ENCODE measurements at regions not wholly inside any gene's neighbourhood (a gene's known extent, or its start where the extent isn't known, plus 50 kb on each side); places are given as distances from the start of the nearest gene placed in this dataset.
"Not testable (repeated sequence)": the region's sequence is repeated elsewhere in the genome, so short reads cannot be mapped to it uniquely, and the experiment has no call there.

- not testable (repeated sequence) for DNase-seq (ENCODE audit: low read depth, low spot score)
Measured at GRCh38 chr10:42533866-42534265, 104.5 kb downstream of the ZNF33B start.

DNA sequence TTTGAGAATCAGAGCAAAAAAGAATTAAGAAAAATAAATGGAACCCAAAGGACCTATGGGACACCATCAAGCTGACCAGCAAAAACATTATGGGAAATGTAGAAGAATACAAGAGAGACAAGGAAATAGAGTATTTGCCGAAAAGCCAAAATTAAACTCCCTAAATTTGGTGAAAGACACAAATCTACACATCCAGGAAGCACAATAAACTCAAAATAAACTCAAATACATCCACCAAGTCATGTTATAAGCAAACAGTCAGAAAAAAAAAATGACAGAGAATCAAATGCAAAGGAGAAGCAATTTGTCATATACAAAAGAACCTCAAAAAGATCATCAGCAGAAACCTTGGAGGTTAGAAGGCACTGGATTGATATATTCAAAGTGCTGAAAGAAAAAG is 105.4 kb downstream of the ZNF33B start:
- no peak for DNase-seq (ENCODE audit: low read depth, low spot score)

DNA sequence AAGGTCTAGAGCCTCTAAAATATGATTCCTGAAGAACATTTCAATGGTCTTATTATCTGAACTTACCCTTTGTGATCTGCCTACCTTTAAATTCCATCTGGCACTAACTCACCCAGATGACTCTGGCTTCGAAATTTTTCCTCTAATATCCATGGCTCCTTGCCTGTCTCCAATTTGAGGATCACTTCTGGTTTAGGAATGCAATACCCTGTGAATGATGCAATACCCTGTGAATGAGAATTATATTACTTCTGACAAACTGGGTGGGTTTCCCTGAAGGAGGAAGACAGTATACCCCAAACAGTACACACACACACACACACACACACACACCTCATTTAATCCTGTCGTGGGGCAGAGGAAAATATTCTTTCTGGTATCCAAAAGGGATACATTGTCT is 115.3 kb downstream of the ZNF33B start:
- DNase-seq (ENCODE audit: low read depth, low spot score) = no peak

DNA sequence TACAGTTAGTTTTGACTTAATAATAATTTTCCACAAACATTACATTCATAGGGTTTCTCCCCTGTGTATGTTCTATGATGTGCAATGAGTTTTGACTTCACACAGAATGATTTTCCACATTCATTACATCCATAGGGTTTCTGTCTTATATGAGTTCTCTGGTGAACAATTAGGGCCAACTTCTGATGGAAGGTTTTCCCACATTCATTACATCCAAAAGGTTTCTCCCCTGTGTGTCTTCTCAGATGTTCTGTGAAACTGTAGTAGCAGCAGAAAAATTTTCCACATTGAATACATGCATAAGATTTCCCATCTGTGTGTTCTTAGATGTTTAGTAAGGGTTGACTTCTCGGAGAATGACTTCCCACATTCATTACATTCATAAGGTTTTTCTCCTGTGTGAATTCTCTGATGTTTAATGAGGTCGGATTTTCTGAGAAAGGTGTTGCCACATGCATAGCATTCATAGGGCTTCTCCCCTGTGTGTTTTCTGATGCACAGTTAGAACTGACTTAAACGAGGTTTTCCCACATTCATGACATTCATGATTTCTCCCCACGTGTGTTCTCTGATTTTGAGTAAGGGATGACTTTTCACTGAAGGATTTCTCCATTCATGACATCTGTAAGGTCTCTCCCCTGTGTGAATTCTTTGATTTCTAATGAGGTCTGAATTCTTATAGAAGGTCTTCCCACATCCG is 118.5 kb downstream of the ZNF33B start:
- DNase-seq (ENCODE audit: low read depth, low spot score) = no peak

GRCh38 chr10:42519079-42519478 is 119.3 kb downstream of the ZNF33B start:
- no peak for DNase-seq (ENCODE audit: low read depth, low spot score)

DNA sequence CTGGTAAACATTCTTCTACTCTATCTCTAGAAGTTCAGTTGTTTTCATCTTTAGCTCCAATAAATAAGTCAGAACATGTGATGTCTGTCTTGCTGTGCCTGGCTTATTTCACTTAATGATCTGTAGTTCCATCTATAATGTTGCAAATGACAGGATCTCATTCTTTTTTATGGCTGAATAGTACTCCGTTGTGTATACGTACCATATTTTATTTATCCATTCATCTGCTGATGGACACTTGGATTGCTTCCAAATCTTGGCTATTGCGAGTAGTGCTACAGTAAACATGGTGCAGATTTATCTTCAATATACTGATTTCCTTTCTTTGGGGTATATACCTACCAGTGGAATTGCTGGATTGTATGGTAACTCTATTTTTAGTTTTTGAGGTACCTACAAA is 124.4 kb downstream of the ZNF33B start:
- DNase-seq (ENCODE audit: low read depth, low spot score) = no peak

DNA sequence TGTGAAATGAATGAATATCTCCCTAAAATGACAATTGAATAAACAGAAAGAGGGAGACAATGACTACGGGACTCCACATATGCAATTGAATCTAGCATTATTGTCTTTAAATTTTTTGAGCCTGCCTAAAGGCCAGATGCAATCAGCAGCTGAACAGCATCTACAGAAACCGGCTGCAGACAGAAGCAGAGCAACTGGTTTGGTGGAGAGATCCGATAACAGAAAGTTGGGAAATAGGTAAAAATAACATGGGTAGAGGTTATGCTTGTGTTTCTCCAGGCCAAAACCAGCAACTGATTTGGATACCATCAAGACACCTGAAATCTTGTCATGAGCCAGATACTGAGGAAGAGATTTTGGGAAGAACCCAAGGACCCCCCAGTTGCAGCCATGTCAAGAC is 146.6 kb downstream of the ZNF33B start:
- DNase-seq (ENCODE audit: low read depth, low spot score) = no peak

DNA sequence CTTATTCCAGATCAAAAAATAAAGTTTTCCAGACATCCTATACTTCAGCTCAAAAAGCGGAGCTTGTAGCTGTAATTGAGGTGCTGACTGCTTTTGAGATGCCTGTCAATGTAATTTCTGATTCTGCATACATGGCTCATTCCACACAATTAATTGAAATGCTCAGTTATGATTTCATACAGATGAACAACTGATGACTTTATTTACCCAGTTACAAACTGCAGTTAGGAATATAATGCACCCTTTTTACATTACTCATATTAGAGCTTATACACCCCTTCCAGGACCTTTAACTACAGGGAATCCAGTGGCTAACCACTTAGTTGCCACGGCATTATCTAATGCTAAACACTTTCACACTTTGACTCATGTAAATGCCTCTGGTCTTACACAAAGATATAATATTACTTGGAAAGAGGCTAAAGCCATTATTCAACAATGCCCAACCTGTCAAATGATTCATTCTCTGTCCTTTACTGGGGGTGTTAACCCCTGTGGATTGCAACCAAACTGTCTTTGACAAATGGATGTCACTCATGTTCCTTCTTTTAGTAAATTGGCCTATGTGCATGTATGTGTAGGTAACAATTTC is 147.3 kb downstream of the ZNF33B start:
- DNase-seq (ENCODE audit: low read depth, low spot score) = no peak

DNA sequence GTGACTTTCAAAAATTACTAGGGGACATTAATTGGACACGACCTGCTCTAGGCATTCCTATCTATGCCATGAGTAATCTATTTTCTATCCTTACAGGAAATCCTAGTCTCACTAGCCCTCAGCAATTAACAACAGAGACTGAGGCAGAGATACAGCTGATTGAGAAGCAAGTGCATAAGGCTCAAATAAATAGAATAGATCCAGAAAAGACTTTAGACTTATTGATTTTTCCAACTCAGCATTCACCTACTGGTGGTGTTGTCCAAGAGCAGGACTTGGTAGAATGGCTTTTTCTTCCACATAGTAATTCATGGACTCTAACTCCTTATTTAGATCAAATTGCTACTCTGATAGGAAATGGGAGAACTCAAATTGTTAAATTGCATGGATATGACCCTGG is 148.0 kb downstream of the ZNF33B start:
- DNase-seq (ENCODE audit: low read depth, low spot score) = no peak

DNA sequence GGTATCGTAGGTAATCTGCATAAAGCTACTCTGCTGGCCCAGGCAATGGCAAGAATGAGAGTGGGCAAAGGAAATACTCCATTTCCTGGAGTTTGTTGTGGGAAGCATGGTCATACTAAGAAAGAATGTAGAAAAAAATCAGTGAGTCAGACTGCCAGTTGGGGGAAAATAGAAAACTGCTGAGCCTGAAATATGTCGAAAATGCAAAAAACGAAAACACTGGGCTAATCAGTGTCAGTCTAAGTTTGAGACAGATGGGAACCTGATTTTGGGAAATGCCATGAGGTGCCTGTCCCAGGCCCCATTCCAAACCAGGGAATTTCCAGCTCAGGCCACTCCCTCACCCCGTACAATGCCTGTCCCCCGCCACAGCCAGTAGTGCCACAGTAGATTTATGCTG is 150.0 kb downstream of the ZNF33B start:
- no peak for DNase-seq (ENCODE audit: low read depth, low spot score)

DNA sequence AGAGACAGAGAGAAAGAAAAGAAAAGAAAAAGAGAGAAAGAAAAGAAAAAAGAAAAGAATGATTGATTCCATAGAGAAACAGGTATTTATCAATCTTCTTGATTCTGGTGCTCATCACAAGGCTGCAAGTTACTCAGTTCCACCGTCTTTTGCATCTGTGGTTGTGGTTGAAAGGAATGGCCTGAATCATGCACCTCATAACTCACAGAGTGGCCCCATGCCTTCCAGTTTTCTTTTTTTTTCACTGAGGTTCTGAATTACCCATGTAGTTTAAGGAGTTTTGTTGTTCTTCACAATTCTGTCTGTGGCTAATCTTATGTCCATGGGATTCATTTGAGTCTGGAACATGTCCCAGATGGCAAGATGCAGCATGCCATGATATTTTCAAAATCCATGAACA is 156.0 kb downstream of the ZNF33B start:
- DNase-seq (ENCODE audit: low read depth, low spot score) = no peak

GRCh38 chr10:42479057-42479456 is 159.3 kb downstream of the ZNF33B start:
- no peak for DNase-seq (ENCODE audit: low read depth, low spot score)

DNA sequence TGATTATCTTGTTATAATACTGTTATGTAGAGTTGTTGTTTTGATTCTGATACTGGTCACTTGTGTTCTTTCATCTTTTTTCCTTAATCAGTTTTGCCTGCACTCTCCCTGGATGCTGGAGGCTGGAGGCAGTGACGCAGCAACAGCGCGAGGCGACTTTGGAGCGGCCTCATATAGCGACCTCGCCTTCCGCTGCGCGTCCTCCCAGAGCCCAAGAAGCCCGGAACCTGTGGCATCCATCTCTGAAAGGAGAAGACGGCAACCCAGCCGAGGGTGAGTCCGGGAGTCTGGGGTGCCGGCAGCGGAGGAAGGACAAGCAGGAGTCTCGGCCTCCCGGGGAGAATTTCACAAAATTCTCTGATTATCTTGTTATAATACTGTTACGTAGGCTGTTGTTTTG is 161.2 kb downstream of the ZNF33B start:
- DNase-seq (ENCODE audit: low read depth, low spot score) = no peak

- DNase-seq (ENCODE audit: low read depth, low spot score) = no peak
Measured at GRCh38 chr10:42476101-42476500, 162.3 kb downstream of the ZNF33B start.

DNA sequence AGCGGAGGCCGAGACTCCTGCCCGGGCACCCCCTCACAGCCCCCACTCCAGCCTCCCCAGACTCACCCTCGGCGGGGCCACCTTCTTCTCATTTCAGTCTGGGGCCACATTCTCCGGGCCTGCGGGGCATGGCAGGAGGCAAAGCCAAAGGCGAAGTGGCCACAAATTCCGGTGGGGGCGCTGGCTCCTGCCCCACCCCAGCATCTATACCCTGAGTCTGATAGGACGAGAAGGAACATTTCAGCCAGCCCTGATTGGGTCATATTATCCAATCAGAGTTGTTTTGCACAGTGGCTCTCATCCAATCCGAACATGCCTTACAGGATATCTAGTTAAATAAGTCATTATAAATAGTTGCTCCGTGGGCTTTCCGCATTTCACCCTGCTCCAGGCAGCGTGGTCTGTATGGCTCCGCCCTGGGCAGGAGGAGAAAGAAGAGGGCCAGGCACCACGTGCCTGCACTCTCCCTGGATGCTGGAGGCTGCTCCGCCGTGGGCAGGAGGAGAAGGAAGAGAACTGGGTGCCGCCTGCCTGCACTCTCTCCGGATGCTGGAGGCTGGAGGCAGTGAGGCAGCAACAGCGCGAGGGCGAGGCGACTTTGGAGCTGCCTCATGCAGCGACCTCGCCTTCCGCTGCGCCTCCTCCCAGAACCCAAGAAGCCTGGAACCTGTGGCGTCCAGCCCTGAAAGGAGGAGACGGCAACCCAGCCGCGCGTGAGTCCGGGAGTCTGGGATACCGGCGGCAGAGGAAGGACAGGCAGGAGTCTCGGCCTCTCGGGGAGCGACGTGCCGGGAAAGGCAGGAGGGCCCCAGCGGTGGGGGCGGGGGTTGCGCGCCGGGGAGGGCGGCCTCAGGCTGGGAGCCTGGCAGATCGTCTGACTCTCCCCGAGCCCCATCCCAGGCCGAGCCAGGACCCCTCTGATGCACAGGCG is 162.9 kb downstream of the ZNF33B start:
- DNase-seq (ENCODE audit: low read depth, low spot score) = no peak

DNA sequence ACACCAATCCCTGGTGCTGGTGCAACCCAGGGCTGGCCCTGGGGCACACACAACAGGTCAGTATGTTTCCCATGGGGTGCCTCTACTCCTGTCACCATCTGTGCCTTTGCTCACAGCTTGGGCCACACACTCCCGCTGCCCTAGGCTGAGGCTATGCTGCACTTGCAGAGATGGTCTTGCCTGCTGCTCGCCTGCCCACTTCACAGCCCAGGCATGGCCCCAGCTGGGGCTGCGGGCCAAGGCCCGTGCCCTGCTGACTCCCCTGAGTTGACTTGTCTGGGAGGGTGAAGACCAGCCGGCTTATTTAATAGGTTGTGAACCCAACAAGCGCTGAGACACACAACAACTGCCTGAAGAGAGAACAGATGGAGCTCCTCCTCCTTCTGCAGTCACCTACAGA is 184.1 kb downstream of the ZNF33B start:
- DNase-seq (ENCODE audit: low read depth, low spot score) = no peak

GRCh38 chr10:42431095-42431494 is 207.3 kb downstream of the ZNF33B start:
- no peak for DNase-seq (ENCODE audit: low read depth, low spot score)

- no peak for DNase-seq (ENCODE audit: low read depth, low spot score)
Measured at GRCh38 chr10:42428534-42428933, 209.8 kb downstream of the ZNF33B start.

DNA sequence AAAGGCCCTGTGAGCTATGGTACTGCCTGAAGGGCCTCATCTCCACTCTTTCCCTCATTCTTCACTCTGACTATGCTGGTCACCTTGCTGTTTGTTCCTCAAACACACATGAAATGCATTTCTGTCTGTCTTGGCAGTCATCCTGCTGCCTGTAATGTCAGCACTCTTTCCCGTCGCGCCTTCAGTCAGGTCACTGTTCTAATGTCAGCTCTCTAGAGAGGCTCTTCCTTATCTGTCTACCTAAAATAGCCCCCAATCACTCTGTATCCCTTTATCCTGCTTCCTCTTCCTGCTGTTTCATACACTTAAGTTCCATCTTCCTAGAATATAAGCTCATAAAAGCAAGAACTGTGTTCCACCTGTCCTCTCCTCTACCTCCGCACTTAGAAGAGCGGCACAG is 215.5 kb downstream of the ZNF33B start:
- DNase-seq (ENCODE audit: low read depth, low spot score) = no peak

- no peak for DNase-seq (ENCODE audit: low read depth, low spot score)
Measured at GRCh38 chr10:42421812-42422211, 216.6 kb downstream of the ZNF33B start.

GRCh38 chr10:42419789-42420188 is 218.6 kb downstream of the ZNF33B start:
- no peak for DNase-seq (ENCODE audit: low read depth, low spot score)

- DNase-seq (ENCODE audit: low read depth, low spot score) = no peak
Measured at GRCh38 chr10:42380926-42381547, 257.3 kb downstream of the ZNF33B start.
